ENCODE measurements at regions not wholly inside any gene's neighbourhood (a gene's known extent, or its start where the extent isn't known, plus 50 kb on each side); places are given as distances from the start of the nearest gene placed in this dataset.

GRCh38 chr10:71161425-71161824 lies 50.9 kb upstream of the UNC5B start:
- Histone ChIP-seq H3K27me3 (ENCODE audit: insufficient read depth, low read length) (no peaks in the 10 kb centered on the region; the same call in 1 of the 2 replicates), H3K4me1 (ENCODE audit: control insufficient read depth in 1 of 2, insufficient read depth in 2 of 2, low read length in 2 of 2) (peaks cover 0 to 11% of the 10 kb centered on the region in 2 experiments; a peak in 1 of 4 replicates), H3K36me3 (ENCODE audit: control insufficient read depth in 1 of 2, insufficient read depth in 2 of 2, low read length in 2 of 2) (no peaks in the 10 kb centered on the region), H3K4me3 (replicated peaks in 1 of 2; ENCODE audit: low read depth in 1 of 2, low read length in 2 of 2) (no peak overlapping the region), H3K4me2 (ENCODE audit: low read length) (no peak overlapping the region; the same call in 1 of the 2 replicates), H3K9me3 (ENCODE audit: control insufficient read depth in 1 of 2, insufficient read depth in 1 of 2, low read depth in 1 of 2, low read length in 2 of 2) (no peaks in the 10 kb centered on the region), H3K9me2 (ENCODE audit: insufficient read depth) (no peaks in the 10 kb centered on the region), H3K79me2 (ENCODE audit: insufficient read depth, low read length) (no peaks in the 10 kb centered on the region), H3K9ac (ENCODE audit: low read length) (no peak overlapping the region), H4K20me1 (ENCODE audit: insufficient read depth) (no peaks in the 10 kb centered on the region), H2AFZ (ENCODE audit: low read depth, low read length, poor library complexity, severe bottlenecking) (no peak overlapping the region), H3K27ac (ENCODE audit: low read depth, low read length) (no peak overlapping the region)
- POLR2A ChIA-PET = no interaction called here
- TF ChIP-seq ELF1 (IDR thresholded peaks at IDR 0.05; ENCODE audit: borderline replicate concordance, low read depth) (no peak), ATF3 (IDR thresholded peaks at IDR 0.05) (no peak), JUND (IDR thresholded peaks at IDR 0.05) (no peak), SP1 (IDR thresholded peaks at IDR 0.05; ENCODE audit: low read depth) (no peak), CEBPB (IDR thresholded peaks at IDR 0.05; ENCODE audit: low read depth) (no peak), EGR1 (IDR thresholded peaks at IDR 0.05; ENCODE audit: low read depth) (no peak), REST (IDR thresholded peaks at IDR 0.05; ENCODE audit: low read depth) (no peak), EZH2phosphoT487 (IDR thresholded peaks at IDR 0.05; ENCODE audit: borderline replicate concordance) (no peak), EZH2 (IDR thresholded peaks at IDR 0.05) (no peak), FOSL1 (IDR thresholded peaks at IDR 0.05; ENCODE audit: low read depth) (no peak), ZFX (IDR thresholded peaks at IDR 0.05) (no peak), SRF (IDR thresholded peaks at IDR 0.05; ENCODE audit: low read depth) (no peak), CBX3 (IDR thresholded peaks at IDR 0.05; ENCODE audit: low read depth) (no peak), TCF7L2 (IDR thresholded peaks at IDR 0.05; ENCODE audit: borderline replicate concordance, extremely low read depth, insufficient read depth, insufficient read length) (no peak), POLR2AphosphoS5 (IDR thresholded peaks at IDR 0.05; ENCODE audit: low read depth, low read length) (no peak)
- TF ChIP-seq, protein P1, sequence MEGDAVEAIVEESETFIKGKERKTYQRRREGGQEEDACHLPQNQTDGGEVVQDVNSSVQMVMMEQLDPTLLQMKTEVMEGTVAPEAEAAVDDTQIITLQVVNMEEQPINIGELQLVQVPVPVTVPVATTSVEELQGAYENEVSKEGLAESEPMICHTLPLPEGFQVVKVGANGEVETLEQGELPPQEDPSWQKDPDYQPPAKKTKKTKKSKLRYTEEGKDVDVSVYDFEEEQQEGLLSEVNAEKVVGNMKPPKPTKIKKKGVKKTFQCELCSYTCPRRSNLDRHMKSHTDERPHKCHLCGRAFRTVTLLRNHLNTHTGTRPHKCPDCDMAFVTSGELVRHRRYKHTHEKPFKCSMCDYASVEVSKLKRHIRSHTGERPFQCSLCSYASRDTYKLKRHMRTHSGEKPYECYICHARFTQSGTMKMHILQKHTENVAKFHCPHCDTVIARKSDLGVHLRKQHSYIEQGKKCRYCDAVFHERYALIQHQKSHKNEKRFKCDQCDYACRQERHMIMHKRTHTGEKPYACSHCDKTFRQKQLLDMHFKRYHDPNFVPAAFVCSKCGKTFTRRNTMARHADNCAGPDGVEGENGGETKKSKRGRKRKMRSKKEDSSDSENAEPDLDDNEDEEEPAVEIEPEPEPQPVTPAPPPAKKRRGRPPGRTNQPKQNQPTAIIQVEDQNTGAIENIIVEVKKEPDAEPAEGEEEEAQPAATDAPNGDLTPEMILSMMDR (IDR thresholded peaks at IDR 0.05 in 2 of 3, conservative IDR thresholded peaks at IDR 0.05 in 1 of 3; ENCODE audit: borderline replicate concordance in 1 of 3, insufficient read depth in 1 of 3, low read depth in 2 of 3, low read length in 2 of 3) = no peak
- TF ChIP-seq, protein P2, sequence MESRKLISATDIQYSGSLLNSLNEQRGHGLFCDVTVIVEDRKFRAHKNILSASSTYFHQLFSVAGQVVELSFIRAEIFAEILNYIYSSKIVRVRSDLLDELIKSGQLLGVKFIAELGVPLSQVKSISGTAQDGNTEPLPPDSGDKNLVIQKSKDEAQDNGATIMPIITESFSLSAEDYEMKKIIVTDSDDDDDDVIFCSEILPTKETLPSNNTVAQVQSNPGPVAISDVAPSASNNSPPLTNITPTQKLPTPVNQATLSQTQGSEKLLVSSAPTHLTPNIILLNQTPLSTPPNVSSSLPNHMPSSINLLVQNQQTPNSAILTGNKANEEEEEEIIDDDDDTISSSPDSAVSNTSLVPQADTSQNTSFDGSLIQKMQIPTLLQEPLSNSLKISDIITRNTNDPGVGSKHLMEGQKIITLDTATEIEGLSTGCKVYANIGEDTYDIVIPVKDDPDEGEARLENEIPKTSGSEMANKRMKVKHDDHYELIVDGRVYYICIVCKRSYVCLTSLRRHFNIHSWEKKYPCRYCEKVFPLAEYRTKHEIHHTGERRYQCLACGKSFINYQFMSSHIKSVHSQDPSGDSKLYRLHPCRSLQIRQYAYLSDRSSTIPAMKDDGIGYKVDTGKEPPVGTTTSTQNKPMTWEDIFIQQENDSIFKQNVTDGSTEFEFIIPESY (IDR thresholded peaks at IDR 0.05; ENCODE audit: extremely low read depth, insufficient replicate concordance, low read length) = no peak
- RAD21 ChIA-PET (ENCODE audit: low non-redundant PET in 1 of 2, low total read pairs in 2 of 2, uncharacterized antibody in 2 of 2, unreplicated experiment in 2 of 2) = no interaction called here
- intact Hi-C loops (cut with micrococcal nuclease) = no loop called here
- BruUV-seq (replicated peaks) = no TSS peak
- CTCF ChIA-PET = no interaction called here
- ATAC-seq = peak; percentile 36; the same call in 1 of the 2 replicates
- no peak for DNase-seq (ENCODE audit: low read depth, low spot score)

Data from HCT116 (cell line).